ENCODE measurements at regions not wholly inside any gene's neighbourhood (a gene's known extent, or its start where the extent isn't known, plus 50 kb on each side); places are given as distances from the start of the nearest gene placed in this dataset.

- Mint-ChIP-seq H3K4me3 (no peak overlapping the region), H3K27ac (no peak overlapping the region), H3K4me1 (no peaks in the 10 kb centered on the region), H3K36me3 (no peaks in the 10 kb centered on the region), H3K27me3 (peaks cover 10% of the 10 kb centered on the region), H3K9me3 (no peaks in the 10 kb centered on the region)
- DNase-seq: no peak
- CTCF ChIA-PET: no interaction called here
These were observed 169.5 kb downstream of the TTC8 start for GRCh38 chr14:88993946-88994345.

DNA sequence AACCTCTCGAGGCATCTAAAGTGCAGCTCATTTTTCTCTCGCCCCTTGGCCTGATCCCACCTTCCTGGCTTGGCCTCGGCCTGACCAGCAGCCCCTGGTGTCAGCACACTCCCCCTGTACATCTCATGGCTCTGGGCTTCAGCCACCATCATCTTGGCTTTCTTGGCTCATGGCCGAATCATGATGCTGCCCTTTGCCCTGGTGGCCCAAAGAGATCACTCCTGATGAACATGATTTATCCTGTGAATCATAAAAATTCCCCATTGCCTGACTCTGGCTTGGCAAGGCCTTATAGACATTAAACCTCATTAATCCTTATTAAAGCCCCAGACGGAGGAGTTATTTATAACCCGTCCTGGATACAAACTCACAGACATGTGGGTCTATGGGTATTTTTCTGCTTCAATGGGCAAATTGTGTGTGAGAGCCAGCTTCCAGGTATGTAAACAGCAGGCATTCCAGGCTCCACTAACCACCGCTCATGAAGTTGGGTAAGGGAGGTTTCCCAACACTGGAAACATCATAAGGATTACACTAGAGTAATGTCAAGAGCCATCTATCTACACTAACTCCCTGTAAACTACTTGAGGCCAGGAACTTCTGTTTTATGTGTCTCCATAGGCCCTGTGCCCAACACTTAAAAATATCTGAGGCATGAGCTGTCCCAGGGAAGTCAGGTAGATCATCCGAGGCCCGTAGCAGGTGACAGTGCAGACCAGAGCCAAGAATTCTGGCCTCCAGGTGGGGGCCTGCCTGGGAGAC is 171.2 kb downstream of the TTC8 start:
- H3K27ac Mint-ChIP-seq: no peak overlapping the region
- H3K4me3 Mint-ChIP-seq: no peak overlapping the region
- CTCF ChIA-PET: no interaction called here

DNA sequence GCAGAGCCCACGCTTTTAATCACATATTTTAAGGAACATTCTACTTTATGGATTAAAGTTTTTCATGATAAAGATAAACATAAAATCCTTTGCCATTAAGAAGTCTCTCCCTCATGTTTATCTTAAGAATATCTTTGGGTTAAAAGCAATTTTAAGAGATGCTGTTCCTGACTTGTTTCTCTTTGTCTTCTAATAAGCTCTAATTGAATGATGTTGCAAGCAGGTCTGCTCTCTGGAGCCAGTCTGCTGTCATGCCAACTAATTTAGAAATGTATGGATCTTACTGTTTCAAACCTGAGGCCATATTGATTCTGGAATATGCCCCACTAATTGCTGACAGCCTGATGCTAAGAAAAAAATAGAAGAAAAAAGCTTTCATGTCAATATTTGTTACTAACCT is 173.6 kb downstream of the TTC8 start:
- Mint-ChIP-seq H3K36me3 (no peaks in the 10 kb centered on the region), H3K9me3 (no peaks in the 10 kb centered on the region), H3K4me3 (no peak overlapping the region), H3K4me1 (no peaks in the 10 kb centered on the region), H3K27ac (no peak overlapping the region), H3K27me3 (peaks cover 10% of the 10 kb centered on the region)
- DNase-seq: no peak
- CTCF ChIA-PET: no interaction called here

More for the DNA sequence above, 171.2 kb downstream of the TTC8 start:
- Mint-ChIP-seq H3K9me3 (no peaks in the 10 kb centered on the region), H3K4me1 (no peaks in the 10 kb centered on the region), H3K36me3 (no peaks in the 10 kb centered on the region), H3K27me3 (peaks cover 10% of the 10 kb centered on the region)
- DNase-seq: no peak

DNA sequence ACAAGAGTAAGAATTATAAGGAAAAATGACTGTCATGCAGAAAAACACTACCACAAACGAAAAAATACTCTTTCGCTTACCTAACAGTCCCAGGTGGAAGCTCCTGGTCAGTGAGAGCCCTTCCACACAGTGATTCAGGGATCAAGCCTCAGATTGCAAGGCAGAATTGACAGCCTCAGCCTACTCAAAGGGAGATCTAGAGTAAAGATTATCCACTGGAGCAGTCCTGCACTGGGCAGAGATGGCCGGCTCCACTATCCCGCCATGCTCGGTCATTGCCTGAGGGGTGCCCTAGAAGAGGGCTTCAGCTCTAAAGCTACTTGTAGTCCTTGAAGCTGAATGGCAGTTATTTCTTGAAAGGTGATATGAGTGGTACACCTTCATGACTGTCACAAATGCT is 174.7 kb downstream of the TTC8 start:
- no peak overlapping the region for H3K27ac Mint-ChIP-seq
- H3K4me3 Mint-ChIP-seq: no peak overlapping the region
- DNase-seq: no peak
- CTCF ChIA-PET: no interaction called here
- no peaks in the 10 kb centered on the region for H3K36me3 Mint-ChIP-seq
- H3K9me3 Mint-ChIP-seq: no peaks in the 10 kb centered on the region
- peaks cover 10% of the 10 kb centered on the region for H3K27me3 Mint-ChIP-seq
- H3K4me1 Mint-ChIP-seq: no peaks in the 10 kb centered on the region

GRCh38 chr14:89000007-89000942 is 175.8 kb downstream of the TTC8 start:
- Mint-ChIP-seq H3K36me3 (no peaks in the 10 kb centered on the region), H3K27me3 (peaks cover 3% of the 10 kb centered on the region), H3K4me1 (no peaks in the 10 kb centered on the region), H3K9me3 (no peaks in the 10 kb centered on the region), H3K4me3 (no peak overlapping the region), H3K27ac (no peak overlapping the region)
- CTCF ChIA-PET: interaction anchor here (0.5 kb wide), 1 partner anchor 91 kb away, joined by 3 read pairs; no protein-coding TSS in a partner anchor
- DNase-seq: no peak

GRCh38 chr14:89004166-89004565 is 179.7 kb downstream of the TTC8 start:
- CTCF ChIA-PET: no interaction called here
- no peaks in the 10 kb centered on the region for H3K36me3 Mint-ChIP-seq
- no peak for DNase-seq
- no peaks in the 10 kb centered on the region for H3K27me3 Mint-ChIP-seq
- H3K4me3 Mint-ChIP-seq: no peak overlapping the region
- no peaks in the 10 kb centered on the region for H3K4me1 Mint-ChIP-seq
- H3K9me3 Mint-ChIP-seq: no peaks in the 10 kb centered on the region
- no peak overlapping the region for H3K27ac Mint-ChIP-seq

- Mint-ChIP-seq H3K9me3 (no peaks in the 10 kb centered on the region), H3K36me3 (no peaks in the 10 kb centered on the region), H3K4me1 (no peaks in the 10 kb centered on the region), H3K27ac (no peak overlapping the region), H3K27me3 (no peaks in the 10 kb centered on the region), H3K4me3 (no peak overlapping the region)
- no peak for DNase-seq
- CTCF ChIA-PET: no interaction called here
These were observed 183.5 kb downstream of the TTC8 start for GRCh38 chr14:89007906-89008305.

- Mint-ChIP-seq H3K27ac (no peak overlapping the region), H3K36me3 (no peaks in the 10 kb centered on the region), H3K27me3 (peaks cover 9% of the 10 kb centered on the region), H3K9me3 (no peaks in the 10 kb centered on the region), H3K4me3 (no peak overlapping the region), H3K4me1 (no peaks in the 10 kb centered on the region)
- CTCF ChIA-PET: no interaction called here
- DNase-seq: no peak
These were observed 187.2 kb downstream of the TTC8 start for GRCh38 chr14:89011355-89012281.

DNA sequence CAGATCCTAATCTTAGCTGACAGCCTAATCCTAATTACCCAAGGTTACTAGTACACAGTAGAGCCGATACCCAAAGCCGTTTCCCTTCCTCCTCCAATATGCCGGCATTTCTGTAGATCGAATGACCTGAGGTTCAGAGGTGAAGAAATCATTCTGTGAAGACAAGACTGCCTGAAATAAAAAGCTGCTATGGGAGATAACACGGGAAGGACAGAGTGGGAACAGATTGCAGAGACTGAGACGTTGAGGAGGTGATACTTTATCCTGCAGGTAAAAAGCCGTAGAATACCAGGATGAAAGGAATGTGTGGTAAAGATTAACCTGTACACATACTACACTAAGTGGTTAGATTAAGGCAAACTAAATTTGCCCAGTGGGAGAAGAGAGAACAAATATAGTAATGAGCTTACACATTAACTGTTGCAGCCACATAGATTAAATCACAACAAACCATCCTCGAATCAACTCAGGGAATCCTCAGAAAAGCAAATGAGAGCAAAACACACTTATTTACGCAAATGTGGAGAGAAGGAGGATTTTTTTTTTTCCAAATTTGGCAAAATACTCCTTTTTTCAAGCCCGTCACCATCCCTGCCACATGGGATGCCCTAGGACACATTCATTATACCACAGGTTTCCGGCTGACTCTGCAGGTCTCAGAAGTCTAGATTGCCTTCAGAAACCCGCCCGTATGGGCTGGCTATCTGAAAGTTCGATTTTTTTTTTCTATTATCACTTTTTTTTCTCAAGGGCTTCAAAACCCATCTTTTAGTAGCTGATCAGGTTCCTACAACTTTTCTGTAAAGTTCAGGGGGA is 188.0 kb downstream of the TTC8 start:
- Mint-ChIP-seq H3K36me3 (no peaks in the 10 kb centered on the region), H3K4me1 (no peaks in the 10 kb centered on the region), H3K9me3 (no peaks in the 10 kb centered on the region), H3K27me3 (peaks cover 9% of the 10 kb centered on the region), H3K27ac (no peak overlapping the region), H3K4me3 (no peak overlapping the region)
- no peak for DNase-seq
- CTCF ChIA-PET: no interaction called here

GRCh38 chr14:89013098-89013504 is 188.7 kb downstream of the TTC8 start:
- no peaks in the 10 kb centered on the region for H3K36me3 Mint-ChIP-seq
- no peaks in the 10 kb centered on the region for H3K4me1 Mint-ChIP-seq
- DNase-seq: peak; percentile 32
- H3K27ac Mint-ChIP-seq: no peak overlapping the region
- no peaks in the 10 kb centered on the region for H3K9me3 Mint-ChIP-seq
- H3K4me3 Mint-ChIP-seq: no peak overlapping the region
- H3K27me3 Mint-ChIP-seq: peaks cover 9% of the 10 kb centered on the region
- CTCF ChIA-PET: no interaction called here

DNA sequence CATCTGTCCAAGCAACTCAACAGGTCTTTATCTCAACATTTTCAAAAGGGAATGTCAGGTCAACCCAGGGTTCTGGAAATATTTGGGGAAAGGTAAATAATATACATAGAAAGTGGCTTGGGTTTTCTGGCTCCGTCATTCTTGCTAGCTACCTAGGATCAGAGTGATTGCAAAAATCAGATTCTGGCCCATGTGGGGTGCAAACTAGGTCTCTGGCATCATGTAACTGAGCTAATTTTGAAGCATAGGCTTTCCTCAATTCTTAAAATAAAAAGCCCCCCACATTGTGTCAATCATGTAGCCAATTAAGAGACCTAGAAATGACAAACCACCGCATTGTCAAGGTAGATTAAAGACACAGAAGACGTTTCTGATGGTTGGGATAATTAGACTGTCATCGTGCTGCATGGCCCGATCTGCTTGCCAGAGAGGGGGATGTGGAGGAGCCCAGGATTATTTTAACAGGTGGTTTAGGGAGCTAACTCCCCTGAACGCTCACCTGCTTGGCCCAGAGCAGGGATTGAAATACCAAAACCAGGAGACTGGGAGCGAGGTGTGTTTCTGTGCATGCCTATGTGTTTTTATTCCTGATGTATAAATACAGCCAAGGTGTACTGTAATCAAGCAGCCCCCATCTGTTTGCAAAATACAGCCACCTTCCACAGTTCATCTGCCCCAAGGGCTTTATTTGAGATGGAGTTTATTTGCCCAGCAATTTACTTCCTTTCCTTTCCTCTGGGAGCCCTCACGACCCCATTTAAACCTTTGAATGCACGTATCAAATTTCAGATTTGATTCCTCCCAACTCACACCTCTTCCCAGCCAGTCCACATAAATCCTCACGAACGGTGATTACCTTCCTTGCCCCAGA is 189.5 kb downstream of the TTC8 start:
- no peaks in the 10 kb centered on the region for H3K9me3 Mint-ChIP-seq
- no peaks in the 10 kb centered on the region for H3K36me3 Mint-ChIP-seq
- H3K27me3 Mint-ChIP-seq: peaks cover 9% of the 10 kb centered on the region
- H3K4me3 Mint-ChIP-seq: no peak overlapping the region
- H3K27ac Mint-ChIP-seq: no peak overlapping the region
- CTCF ChIA-PET: interaction anchor here (1.9 kb wide), 1 partner anchor 13 kb away, joined by 5 read pairs; no protein-coding TSS in a partner anchor
- no peak for DNase-seq
- no peaks in the 10 kb centered on the region for H3K4me1 Mint-ChIP-seq

DNA sequence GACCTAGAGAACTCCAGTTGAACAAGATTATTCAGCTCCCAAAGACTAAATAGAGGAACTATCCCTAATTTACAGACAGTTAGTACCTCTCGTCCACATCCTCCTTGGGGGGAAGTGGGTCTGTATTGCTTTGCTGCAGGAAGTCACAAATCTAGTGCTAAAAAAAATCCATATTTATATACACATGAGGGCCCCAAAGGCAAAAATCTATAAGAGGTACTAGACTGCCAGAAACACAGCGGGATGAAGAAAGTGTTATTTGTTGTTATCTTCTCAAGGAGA is 190.1 kb downstream of the TTC8 start:
- no peaks in the 10 kb centered on the region for H3K9me3 Mint-ChIP-seq
- no peaks in the 10 kb centered on the region for H3K4me1 Mint-ChIP-seq
- no peak overlapping the region for H3K27ac Mint-ChIP-seq
- H3K4me3 Mint-ChIP-seq: no peak overlapping the region
- no peaks in the 10 kb centered on the region for H3K36me3 Mint-ChIP-seq
- CTCF ChIA-PET: interaction anchor here (1.9 kb wide), 1 partner anchor 13 kb away, joined by 5 read pairs; no protein-coding TSS in a partner anchor
- peaks cover 9% of the 10 kb centered on the region for H3K27me3 Mint-ChIP-seq
- DNase-seq: no peak

DNA sequence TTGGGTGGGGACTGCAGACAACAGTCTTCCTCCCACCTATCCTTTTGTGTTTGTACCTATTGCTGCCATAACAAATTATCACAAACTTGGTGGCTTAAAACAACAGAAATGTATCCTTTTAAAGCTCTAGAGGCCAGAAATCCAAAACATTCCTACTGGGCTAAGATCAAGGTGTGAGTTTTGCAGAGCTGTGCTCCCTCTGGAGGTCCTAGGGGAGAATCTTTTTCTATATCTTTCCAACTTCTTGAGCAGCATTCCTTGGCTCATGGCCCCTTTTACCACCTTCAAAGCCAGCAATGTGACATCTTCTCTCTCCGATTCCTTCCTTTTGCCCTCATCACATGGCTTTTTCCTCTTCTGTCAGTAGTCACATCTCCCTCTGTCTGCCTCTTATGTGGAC is 190.6 kb downstream of the TTC8 start:
- Mint-ChIP-seq H3K4me3 (no peak overlapping the region), H3K9me3 (no peaks in the 10 kb centered on the region), H3K36me3 (no peaks in the 10 kb centered on the region), H3K27me3 (peaks cover 9% of the 10 kb centered on the region), H3K27ac (no peak overlapping the region), H3K4me1 (no peaks in the 10 kb centered on the region)
- no peak for DNase-seq
- CTCF ChIA-PET: interaction anchor here (1.9 kb wide), 1 partner anchor 12 kb away, joined by 5 read pairs; no protein-coding TSS in a partner anchor
